GM23338 (cell line): ENCODE measurements at regions not wholly inside any gene's neighbourhood (a gene's known extent, or its start where the extent isn't known, plus 50 kb on each side); places are given as distances from the start of the nearest gene placed in this dataset.
"Not testable (repeated sequence)": the region's sequence is repeated elsewhere in the genome, so short reads cannot be mapped to it uniquely, and the experiment has no call there.

ENCODE experiments used
- ATAC-seq: fragments of 200-7000 bp; cut with Tn5 transposase; 3 replicates; pipeline ENCODE4 v1.9.1; 2020
- DNase-seq: peaks from one replicate; pipeline ENCODE4 v3.0.0-alpha.2; 2015; ENCODE audit warnings: low spot score
- H2AFZ ChIP-seq: fragments of 200-600 bp; sonication (generic); 2 replicates; pipeline ENCODE4 v1.8.0; 2016; ENCODE audit warnings: antibody characterized with exemption, mild to moderate bottlenecking, moderate library complexity
- H3F3A ChIP-seq: fragments of 200-600 bp; sonication (generic); replicated peaks from 2 replicates; pipeline ENCODE4 v1.8.0; 2017; ENCODE audit warnings: antibody characterized with exemption, mixed run types, low read depth
- H3K27ac ChIP-seq: fragments of 200-600 bp; sonication (generic); 2 replicates; pipeline ENCODE4 v1.6.1; 2016; ENCODE audit warnings: low read depth
- H3K27me3 ChIP-seq: fragments of 200-600 bp; sonication (generic); 2 replicates; pipeline ENCODE4 v1.8.0; 2016; ENCODE audit warnings: mild to moderate bottlenecking, mixed run types, moderate library complexity; ENCODE audit not compliant: insufficient read depth
- H3K36me3 ChIP-seq: fragments of 200-600 bp; sonication (generic); 2 replicates; pipeline ENCODE4 v1.8.0; 2016; ENCODE audit warnings: mild to moderate bottlenecking; ENCODE audit not compliant: insufficient read depth
- H3K4me1 ChIP-seq: fragments of 200-600 bp; sonication (generic); 2 replicates; pipeline ENCODE4 v1.8.0; 2016; ENCODE audit warnings: mild to moderate bottlenecking, moderate library complexity; ENCODE audit not compliant: insufficient read depth
- H3K4me2 ChIP-seq: fragments of 200-600 bp; sonication (generic); 2 replicates; pipeline ENCODE4 v1.7.1; 2017; ENCODE audit warnings: mixed run types
- H3K4me3 ChIP-seq: fragments of 200-600 bp; sonication (generic); 2 replicates; pipeline ENCODE4 v1.6.1; 2016; ENCODE audit warnings: mixed run types
- H3K79me2 ChIP-seq: fragments of 200-600 bp; sonication (generic); replicated peaks from 2 replicates; pipeline ENCODE4 v1.8.0; 2017; ENCODE audit warnings: mild to moderate bottlenecking; ENCODE audit not compliant: insufficient read depth
- H3K9me2 ChIP-seq: fragments of 200-600 bp; sonication (generic); 2 replicates; pipeline ENCODE4 v1.8.0; 2017; ENCODE audit not compliant: insufficient read depth
- H4K20me1 ChIP-seq: fragments of 200-600 bp; sonication (generic); replicated peaks from 2 replicates; pipeline ENCODE4 v1.8.0; 2017; ENCODE audit warnings: mild to moderate bottlenecking; ENCODE audit not compliant: insufficient read depth
- H3K27ac Mint-ChIP-seq: 2 replicates; pipeline ENCODE4 v1.8.0; 2020; ENCODE audit warnings: inconsistent platforms, mild to moderate bottlenecking, moderate library complexity, mixed read lengths
- H3K27me3 Mint-ChIP-seq: 3 replicates; pipeline ENCODE4 v1.8.0; 2022; ENCODE audit warnings: low read depth, mild to moderate bottlenecking, moderate library complexity, mixed read lengths, inconsistent platforms; ENCODE audit not compliant: insufficient read depth, poor library complexity
- H3K36me3 Mint-ChIP-seq: 3 replicates; pipeline ENCODE4 v1.8.0; 2021; ENCODE audit warnings: low read depth, mild to moderate bottlenecking, inconsistent platforms, moderate library complexity, mixed read lengths
- H3K4me1 Mint-ChIP-seq: 3 replicates; pipeline ENCODE4 v1.8.0; 2020; ENCODE audit warnings: mild to moderate bottlenecking, inconsistent platforms, mixed read lengths
- H3K4me3 Mint-ChIP-seq: 3 replicates; pipeline ENCODE4 v1.8.0; 2021; ENCODE audit warnings: moderate library complexity, mild to moderate bottlenecking, inconsistent platforms, mixed read lengths
- H3K9me3 Mint-ChIP-seq: 3 replicates; pipeline ENCODE4 v1.8.0; 2020; ENCODE audit warnings: moderate library complexity, mild to moderate bottlenecking, inconsistent platforms, mixed read lengths
- CREB1 ChIP-seq: fragments of 250-450 bp; sonication (Bioruptor Pico); IDR thresholded peaks from 2 replicates; pipeline ENCODE4 v1.5.0; 2020; ENCODE audit warnings: low read depth, mild to moderate bottlenecking, moderate library complexity
- ETS1 ChIP-seq: IDR thresholded peaks from 2 replicates; pipeline ENCODE4 v1.6.1; 2016; ENCODE audit warnings: antibody characterized with exemption
- JUNB ChIP-seq: IDR thresholded peaks from one replicate; pipeline ENCODE4 v1.6.1; 2016; ENCODE audit warnings: antibody characterized with exemption; ENCODE audit not compliant: unreplicated experiment
- NANOG ChIP-seq: IDR thresholded peaks from 2 replicates; pipeline ENCODE4 v1.6.1; 2016; ENCODE audit warnings: antibody characterized with exemption, borderline replicate concordance
- POLR2AphosphoS5 ChIP-seq: IDR thresholded peaks from 2 replicates; pipeline ENCODE4 v1.6.1; 2016; ENCODE audit warnings: antibody characterized with exemption, low read depth
- REST ChIP-seq: IDR thresholded peaks from one replicate; pipeline ENCODE4 v1.6.1; 2018; ENCODE audit warnings: antibody characterized with exemption; ENCODE audit not compliant: unreplicated experiment
- ZNF331 ChIP-seq: fragments of 250-450 bp; sonication (Bioruptor Pico); IDR thresholded peaks from 2 replicates; pipeline ENCODE4 v1.5.0; 2020; ENCODE audit warnings: low read depth, mild to moderate bottlenecking, moderate library complexity

- no peak for DNase-seq
- Histone ChIP-seq H3K36me3 (no peaks in the 10 kb centered on the region), H3K9me2 (peaks cover 18% of the 10 kb centered on the region), H3K79me2 (no peaks in the 10 kb centered on the region), H3K4me1 (no peaks in the 10 kb centered on the region), H2AFZ (no peak overlapping the region; the same call in 1 of the 2 replicates), H3K27ac (no peak overlapping the region), H3F3A (no peaks in the 10 kb centered on the region), H4K20me1 (no peaks in the 10 kb centered on the region), H3K4me3 (no peak overlapping the region), H3K27me3 (no peaks in the 10 kb centered on the region), H3K4me2 (no peak overlapping the region)
- H3K36me3 Mint-ChIP-seq: no peaks in the 10 kb centered on the region
- peaks cover 2% of the 10 kb centered on the region for H3K27me3 Mint-ChIP-seq
- no peak overlapping the region for H3K4me3 Mint-ChIP-seq
- H3K9me3 Mint-ChIP-seq: no peaks in the 10 kb centered on the region
- no peaks in the 10 kb centered on the region for H3K4me1 Mint-ChIP-seq
- H3K27ac Mint-ChIP-seq: no peak overlapping the region
- no peak for TF ChIP-seq ETS1
- no peak for ATAC-seq
These were observed 117.2 kb downstream of the OTOR start for GRCh38 chr20:16865406-16865805.

GRCh38 chr20:16873124-16873523, 125.0 kb downstream of the OTOR start:
- not testable (repeated sequence) for ATAC-seq, H3K4me1 ChIP-seq, H4K20me1 ChIP-seq, H3K27ac ChIP-seq, H3K79me2 ChIP-seq, H3K9me2 ChIP-seq, DNase-seq, H3F3A ChIP-seq, H3K27ac Mint-ChIP-seq, H3K4me1 Mint-ChIP-seq, H3K4me3 ChIP-seq, H3K36me3 ChIP-seq, H3K4me2 ChIP-seq, H3K27me3 ChIP-seq, H2AFZ ChIP-seq, H3K36me3 Mint-ChIP-seq, H3K4me3 Mint-ChIP-seq, H3K9me3 Mint-ChIP-seq, H3K27me3 Mint-ChIP-seq

- TF ChIP-seq POLR2AphosphoS5 (no peak), ZNF331 (CRISPR knock-in tag) (no peak), CREB1 (CRISPR knock-in tag) (no peak), JUNB (no peak), REST (no peak), NANOG (no peak), ETS1 (no peak)
- H3K27ac Mint-ChIP-seq: no peak overlapping the region
- H3K27ac ChIP-seq: no peak overlapping the region
These were observed 128.9 kb downstream of the OTOR start for GRCh38 chr20:16877053-16877554.

More at GRCh38 chr20:16877053-16877554, 128.9 kb downstream of the OTOR start:
- Histone ChIP-seq H3F3A (no peaks in the 10 kb centered on the region), H3K79me2 (no peaks in the 10 kb centered on the region), H2AFZ (no peak overlapping the region), H3K36me3 (no peaks in the 10 kb centered on the region), H3K4me2 (no peak overlapping the region), H3K27me3 (no peaks in the 10 kb centered on the region), H3K9me2 (no peaks in the 10 kb centered on the region), H3K4me3 (no peak overlapping the region), H4K20me1 (no peaks in the 10 kb centered on the region), H3K4me1 (no peaks in the 10 kb centered on the region)
- Mint-ChIP-seq H3K4me1 (no peaks in the 10 kb centered on the region), H3K4me3 (no peak overlapping the region), H3K36me3 (peaks cover 3% of the 10 kb centered on the region; the same call in 1 of the 3 replicates), H3K27me3 (peaks cover under 1% of the 10 kb centered on the region), H3K9me3 (peaks cover 7% of the 10 kb centered on the region; the same call in 2 of the 3 replicates)
- no peak for DNase-seq
- no peak for ATAC-seq
